Mammary epithelial cell (primary cell): ENCODE measurements at regions not wholly inside any gene's neighbourhood (a gene's known extent, or its start where the extent isn't known, plus 50 kb on each side); places are given as distances from the start of the nearest gene placed in this dataset.

ENCODE experiments used
- EZH2 ChIP-seq: IDR thresholded peaks from 2 replicates; pipeline ENCODE4 v1.6.1; 2012; ENCODE audit warnings: low read length, inconsistent platforms, borderline replicate concordance
- TF ChIP-seq, protein P1 (sequence below), 2 donors: IDR thresholded peaks in 1 of 2; conservative IDR thresholded peaks in 1 of 2; 2 replicates each; pipeline ENCODE4 v1.5.1; 2011 to 2012; ENCODE audit warnings: inconsistent platforms in 2 of 2, low read length in 2 of 2, mild to moderate bottlenecking in 2 of 2, control low read depth in 1 of 2, low read depth in 1 of 2; ENCODE audit not compliant: insufficient read depth in 1 of 2; ENCODE audit errors: extremely low read depth in 1 of 2

DNA sequence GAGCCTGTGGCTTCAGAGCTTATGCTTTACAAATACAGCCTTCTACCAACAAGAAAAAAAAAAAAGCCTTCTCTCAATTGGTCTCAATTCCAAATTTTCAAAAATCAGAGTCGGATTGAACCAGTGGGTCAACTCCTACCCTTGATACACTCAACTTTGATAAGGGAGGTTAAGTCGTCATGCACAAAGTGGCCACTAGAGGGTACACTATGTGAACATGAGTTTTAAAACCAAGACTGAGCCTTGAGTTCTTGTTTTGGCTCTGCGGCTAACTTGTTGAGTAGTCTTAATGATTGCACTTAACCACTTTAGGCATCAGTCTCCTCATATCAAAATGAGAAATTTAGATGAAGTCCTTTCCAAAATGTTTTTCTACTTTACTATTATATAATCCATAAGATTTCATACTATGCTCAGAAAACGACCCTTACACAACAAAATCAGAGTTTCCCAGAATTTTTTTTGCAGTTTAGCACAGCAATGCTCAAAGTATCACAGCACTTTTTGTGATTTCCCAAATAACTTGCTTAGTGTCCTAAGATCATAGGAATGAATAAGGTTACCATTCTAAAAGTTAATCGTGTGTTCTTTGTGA lies 92.9 kb upstream of the MTAP start:
- TF ChIP-seq, protein P1, sequence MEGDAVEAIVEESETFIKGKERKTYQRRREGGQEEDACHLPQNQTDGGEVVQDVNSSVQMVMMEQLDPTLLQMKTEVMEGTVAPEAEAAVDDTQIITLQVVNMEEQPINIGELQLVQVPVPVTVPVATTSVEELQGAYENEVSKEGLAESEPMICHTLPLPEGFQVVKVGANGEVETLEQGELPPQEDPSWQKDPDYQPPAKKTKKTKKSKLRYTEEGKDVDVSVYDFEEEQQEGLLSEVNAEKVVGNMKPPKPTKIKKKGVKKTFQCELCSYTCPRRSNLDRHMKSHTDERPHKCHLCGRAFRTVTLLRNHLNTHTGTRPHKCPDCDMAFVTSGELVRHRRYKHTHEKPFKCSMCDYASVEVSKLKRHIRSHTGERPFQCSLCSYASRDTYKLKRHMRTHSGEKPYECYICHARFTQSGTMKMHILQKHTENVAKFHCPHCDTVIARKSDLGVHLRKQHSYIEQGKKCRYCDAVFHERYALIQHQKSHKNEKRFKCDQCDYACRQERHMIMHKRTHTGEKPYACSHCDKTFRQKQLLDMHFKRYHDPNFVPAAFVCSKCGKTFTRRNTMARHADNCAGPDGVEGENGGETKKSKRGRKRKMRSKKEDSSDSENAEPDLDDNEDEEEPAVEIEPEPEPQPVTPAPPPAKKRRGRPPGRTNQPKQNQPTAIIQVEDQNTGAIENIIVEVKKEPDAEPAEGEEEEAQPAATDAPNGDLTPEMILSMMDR (conservative IDR thresholded peaks at IDR 0.05 in 1 of 2, IDR thresholded peaks at IDR 0.05 in 1 of 2; ENCODE audit: extremely low read depth in 1 of 2, insufficient read depth in 1 of 2, low read depth in 1 of 2, low read length in 2 of 2), result peak; percentile 83 to 96
- TF ChIP-seq EZH2, result no peak
